ENCODE measurements at regions not wholly inside any gene's neighbourhood (a gene's known extent, or its start where the extent isn't known, plus 50 kb on each side); places are given as distances from the start of the nearest gene placed in this dataset.

GRCh38 chr16:79899316-79899715 is 298.8 kb upstream of the MAF start:
- TF ChIP-seq GATA2 (IDR thresholded peaks at IDR 0.05; ENCODE audit: low read depth, low read length) (no peak), GATA3 (IDR thresholded peaks at IDR 0.05; ENCODE audit: low read depth, low read length) (no peak)
